Central memory CD8-positive, alpha-beta T cell (primary cell): ENCODE measurements at regions not wholly inside any gene's neighbourhood (a gene's known extent, or its start where the extent isn't known, plus 50 kb on each side); places are given as distances from the start of the nearest gene placed in this dataset.
A peak's percentile ranks its signal among the peaks of the same experiment; 100 is the strongest.

Experiments used
- ATAC-seq: fragments of 150-1000 bp; cut with Tn5 transposase; replicated peaks from 2 replicates; pipeline ENCODE4 v1.10.0; 2022; ENCODE audit warnings: mild to moderate bottlenecking, moderate FRiP score, moderate number of reproducible peaks; ENCODE audit not compliant: poor library complexity, severe bottlenecking; ENCODE audit errors: extremely low read depth
- DNase-seq, 2 donors: peaks; one replicate each; pipeline ENCODE4 v3.0.0; 2021; ENCODE audit warnings: low spot score in 2 of 2
- H3K27ac Mint-ChIP-seq: one replicate; pipeline ENCODE4 v1.8.0; 2022; ENCODE audit warnings: low read depth, mild to moderate bottlenecking, moderate library complexity, mixed read lengths
- H3K27me3 Mint-ChIP-seq: one replicate; pipeline ENCODE4 v1.8.0; 2022; ENCODE audit warnings: mixed read lengths
- H3K36me3 Mint-ChIP-seq: one replicate; pipeline ENCODE4 v1.8.0; 2022; ENCODE audit warnings: mild to moderate bottlenecking, moderate library complexity, mixed read lengths; ENCODE audit not compliant: insufficient read depth
- H3K4me1 Mint-ChIP-seq: one replicate; pipeline ENCODE4 v1.8.0; 2022; ENCODE audit warnings: mixed read lengths
- H3K4me3 Mint-ChIP-seq: one replicate; pipeline ENCODE4 v1.8.0; 2022; ENCODE audit warnings: mild to moderate bottlenecking, moderate library complexity, mixed read lengths
- H3K9me3 Mint-ChIP-seq: one replicate; pipeline ENCODE4 v1.8.0; 2022; ENCODE audit warnings: mixed read lengths

- H3K9me3 Mint-ChIP-seq: no peaks in the 10 kb centered on the region
- ATAC-seq (peak; percentile 24), DNase-seq (peak in 1 of 2 donors; percentile 11)
- H3K27me3 Mint-ChIP-seq: peaks cover 72% of the 10 kb centered on the region
- H3K36me3 Mint-ChIP-seq: no peaks in the 10 kb centered on the region
- H3K27ac Mint-ChIP-seq: no peak overlapping the region
- no peak overlapping the region for H3K4me3 Mint-ChIP-seq
- H3K4me1 Mint-ChIP-seq: peaks cover 10% of the 10 kb centered on the region
Observed at GRCh38 chr9:126146254-126147145, 180.1 kb upstream of the MVB12B start.

GRCh38 chr9:126147186-126147935 lies 179.3 kb upstream of the MVB12B start:
- no peaks in the 10 kb centered on the region for H3K9me3 Mint-ChIP-seq
- H3K4me1 Mint-ChIP-seq: peaks cover 10% of the 10 kb centered on the region
- no peak overlapping the region for H3K27ac Mint-ChIP-seq
- DNase-seq (no peak), ATAC-seq (no peak)
- peaks cover 64% of the 10 kb centered on the region for H3K27me3 Mint-ChIP-seq
- H3K4me3 Mint-ChIP-seq: no peak overlapping the region
- no peaks in the 10 kb centered on the region for H3K36me3 Mint-ChIP-seq

- DNase-seq (peak in 1 of 2 donors; percentile 9), ATAC-seq (no peak)
- Mint-ChIP-seq H3K9me3 (no peaks in the 10 kb centered on the region), H3K27ac (no peak overlapping the region), H3K4me1 (peaks cover 10% of the 10 kb centered on the region), H3K36me3 (no peaks in the 10 kb centered on the region), H3K4me3 (no peak overlapping the region), H3K27me3 (peaks cover 55% of the 10 kb centered on the region)
Observed at GRCh38 chr9:126147936-126148870, 178.4 kb upstream of the MVB12B start.

- H3K27me3 Mint-ChIP-seq: peaks cover 56% of the 10 kb centered on the region
- ATAC-seq (no peak), DNase-seq (peak in 1 of 2 donors; percentile 3)
- no peak overlapping the region for H3K4me3 Mint-ChIP-seq
- no peaks in the 10 kb centered on the region for H3K9me3 Mint-ChIP-seq
- H3K4me1 Mint-ChIP-seq: peaks cover 10% of the 10 kb centered on the region
- H3K27ac Mint-ChIP-seq: no peak overlapping the region
- H3K36me3 Mint-ChIP-seq: no peaks in the 10 kb centered on the region
Observed at GRCh38 chr9:126148994-126149393, 177.6 kb upstream of the MVB12B start.

GRCh38 chr9:126149661-126150060 lies 177.0 kb upstream of the MVB12B start:
- H3K27ac Mint-ChIP-seq: no peak overlapping the region
- H3K4me1 Mint-ChIP-seq: peaks cover 10% of the 10 kb centered on the region
- no peak overlapping the region for H3K4me3 Mint-ChIP-seq
- H3K36me3 Mint-ChIP-seq: no peaks in the 10 kb centered on the region
- DNase-seq (no peak), ATAC-seq (no peak)
- peaks cover 56% of the 10 kb centered on the region for H3K27me3 Mint-ChIP-seq
- H3K9me3 Mint-ChIP-seq: no peaks in the 10 kb centered on the region

GRCh38 chr9:126150411-126151030 lies 176.1 kb upstream of the MVB12B start:
- ATAC-seq (no peak), DNase-seq (no peak)
- Mint-ChIP-seq H3K9me3 (no peaks in the 10 kb centered on the region), H3K4me1 (peaks cover 10% of the 10 kb centered on the region), H3K4me3 (no peak overlapping the region), H3K36me3 (no peaks in the 10 kb centered on the region), H3K27ac (no peak overlapping the region), H3K27me3 (peaks cover 48% of the 10 kb centered on the region)

- Mint-ChIP-seq H3K27me3 (peaks cover 42% of the 10 kb centered on the region), H3K27ac (no peak overlapping the region), H3K4me1 (peaks cover 7% of the 10 kb centered on the region), H3K9me3 (no peaks in the 10 kb centered on the region), H3K36me3 (no peaks in the 10 kb centered on the region), H3K4me3 (no peak overlapping the region)
- ATAC-seq (no peak), DNase-seq (no peak)
Observed at GRCh38 chr9:126151031-126151685, 175.5 kb upstream of the MVB12B start.

GRCh38 chr9:126151686-126152134 lies 174.9 kb upstream of the MVB12B start:
- no peak overlapping the region for H3K4me3 Mint-ChIP-seq
- DNase-seq (no peak), ATAC-seq (no peak)
- peaks cover 36% of the 10 kb centered on the region for H3K27me3 Mint-ChIP-seq
- peaks cover 1% of the 10 kb centered on the region for H3K4me1 Mint-ChIP-seq
- H3K36me3 Mint-ChIP-seq: no peaks in the 10 kb centered on the region
- no peak overlapping the region for H3K27ac Mint-ChIP-seq
- H3K9me3 Mint-ChIP-seq: no peaks in the 10 kb centered on the region

- no peaks in the 10 kb centered on the region for H3K36me3 Mint-ChIP-seq
- H3K4me3 Mint-ChIP-seq: no peak overlapping the region
- no peak for ATAC-seq
- H3K4me1 Mint-ChIP-seq: no peaks in the 10 kb centered on the region
- H3K27me3 Mint-ChIP-seq: peaks cover 35% of the 10 kb centered on the region
- no peak for DNase-seq
- H3K27ac Mint-ChIP-seq: no peak overlapping the region
- H3K9me3 Mint-ChIP-seq: no peaks in the 10 kb centered on the region
Observed at GRCh38 chr9:126152622-126153362, 173.8 kb upstream of the MVB12B start.

- ATAC-seq (no peak), DNase-seq (no peak)
- no peak overlapping the region for H3K27ac Mint-ChIP-seq
- H3K4me3 Mint-ChIP-seq: no peak overlapping the region
- H3K9me3 Mint-ChIP-seq: no peaks in the 10 kb centered on the region
- peaks cover 35% of the 10 kb centered on the region for H3K27me3 Mint-ChIP-seq
- H3K36me3 Mint-ChIP-seq: no peaks in the 10 kb centered on the region
- no peaks in the 10 kb centered on the region for H3K4me1 Mint-ChIP-seq
Observed at GRCh38 chr9:126153382-126153781, 173.2 kb upstream of the MVB12B start.

GRCh38 chr9:126154182-126154827 lies 172.3 kb upstream of the MVB12B start:
- no peak for ATAC-seq
- Mint-ChIP-seq H3K27me3 (peaks cover 35% of the 10 kb centered on the region), H3K4me1 (no peaks in the 10 kb centered on the region), H3K27ac (no peak overlapping the region), H3K9me3 (no peaks in the 10 kb centered on the region), H3K36me3 (no peaks in the 10 kb centered on the region), H3K4me3 (no peak overlapping the region)
- DNase-seq: no peak
